Dermis microvascular lymphatic vessel endothelial cell (primary cell): ENCODE measurements at regions not wholly inside any gene's neighbourhood (a gene's known extent, or its start where the extent isn't known, plus 50 kb on each side); places are given as distances from the start of the nearest gene placed in this dataset.

ENCODE experiments used
- DNase-seq, 2 donors: peaks; one replicate each; pipeline versions ENCODE4 v3.0.0 to v3.0.0-alpha.2; 2010; ENCODE audit warnings: low read depth in 2 of 2

- no peak for DNase-seq
Measured at GRCh38 chr2:75284345-75284744, 85.0 kb upstream of the TACR1 start.

GRCh38 chr2:75278821-75279379, 79.6 kb upstream of the TACR1 start:
- no peak for DNase-seq

GRCh38 chr2:75278314-75278713, 79.0 kb upstream of the TACR1 start:
- no peak for DNase-seq

- DNase-seq: no peak
Measured at GRCh38 chr2:75277111-75277510, 77.8 kb upstream of the TACR1 start.

- DNase-seq: no peak
Measured at GRCh38 chr2:75276093-75277029, 77.0 kb upstream of the TACR1 start.

- DNase-seq: no peak
Measured at GRCh38 chr2:75274936-75275335, 75.6 kb upstream of the TACR1 start.

- DNase-seq: no peak
Measured at GRCh38 chr2:75268112-75268511, 68.8 kb upstream of the TACR1 start.

GRCh38 chr2:75261923-75262322, 62.6 kb upstream of the TACR1 start:
- no peak for DNase-seq

- no peak for DNase-seq
Measured at GRCh38 chr2:75260946-75261345, 61.6 kb upstream of the TACR1 start.

GRCh38 chr2:75258620-75259019, 59.3 kb upstream of the TACR1 start:
- no peak for DNase-seq

GRCh38 chr2:75256485-75256884, 57.2 kb upstream of the TACR1 start:
- no peak for DNase-seq

GRCh38 chr2:75253526-75253925, 54.2 kb upstream of the TACR1 start:
- DNase-seq: no peak

- no peak for DNase-seq
Measured at GRCh38 chr2:75251896-75252295, 52.6 kb upstream of the TACR1 start.
